NB4 (cell line): ENCODE measurements at regions not wholly inside any gene's neighbourhood (a gene's known extent, or its start where the extent isn't known, plus 50 kb on each side); places are given as distances from the start of the nearest gene placed in this dataset.

Experiments used
- DNase-seq: peaks from one replicate; pipeline ENCODE4 v3.0.0; 2010; ENCODE audit warnings: low read depth
- H3K4me3 ChIP-seq: one replicate; pipeline ENCODE4 v1.5.1; 2011; ENCODE audit warnings: mild to moderate bottlenecking, low read depth, low read length, moderate library complexity
- CTCF ChIP-seq: IDR thresholded peaks from one replicate; pipeline ENCODE4 v1.5.1; 2012; ENCODE audit warnings: low read depth, low read length
- MAX ChIP-seq: IDR thresholded peaks from 2 replicates; pipeline ENCODE4 v1.6.1; 2011; ENCODE audit warnings: low read depth, low read length
- MYC ChIP-seq: IDR thresholded peaks from 2 replicates; pipeline ENCODE4 v1.6.1; 2011; ENCODE audit warnings: low read depth, low read length
- POLR2A ChIP-seq: IDR thresholded peaks from 2 replicates; pipeline ENCODE4 v1.6.1; 2011; ENCODE audit warnings: mild to moderate bottlenecking; ENCODE audit not compliant: insufficient read length; ENCODE audit errors: extremely low read depth

DNA sequence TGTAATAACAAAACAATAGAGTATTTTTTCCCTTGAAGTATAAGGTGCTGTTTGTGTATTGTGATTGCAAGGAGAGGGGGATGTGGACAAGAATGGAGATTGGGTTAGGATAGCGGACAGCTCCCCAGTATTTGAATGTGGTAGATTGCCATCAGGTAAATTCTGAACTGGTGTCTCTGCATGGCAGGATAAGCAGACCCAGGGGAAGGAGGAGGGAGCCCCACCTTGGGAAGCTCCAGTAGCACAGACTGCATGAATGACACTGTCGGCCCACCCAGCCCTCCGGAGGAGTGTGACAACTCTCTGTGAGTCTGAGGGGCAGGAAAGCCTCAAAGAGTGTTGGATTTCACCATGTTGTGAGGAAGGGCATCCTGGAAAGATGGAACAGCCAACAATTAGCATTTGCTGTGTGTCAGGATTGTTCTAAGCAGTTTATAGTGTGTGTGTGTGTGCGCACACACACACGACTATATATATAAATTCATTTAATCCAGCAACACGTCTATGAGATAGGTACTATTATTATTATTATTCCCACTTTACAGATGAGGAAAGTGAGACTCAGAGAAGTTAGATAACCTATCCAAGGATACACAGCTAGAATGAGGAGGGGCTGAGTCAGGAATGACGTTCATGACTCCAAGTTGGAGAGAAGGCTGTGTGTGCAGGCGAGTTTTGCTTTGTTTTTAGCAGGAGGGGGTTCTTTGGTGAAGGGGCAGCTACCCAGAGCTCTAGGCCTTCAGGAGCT, 63.4 kb upstream of the LCTL start:
- H3K4me3 ChIP-seq: no peak overlapping the region
- no peak for TF ChIP-seq MYC
- TF ChIP-seq CTCF: no peak
- no peak for TF ChIP-seq POLR2A
- no peak for TF ChIP-seq MAX
- DNase-seq: no peak

GRCh38 chr15:66629817-66630576, 64.2 kb upstream of the LCTL start:
- no peak for TF ChIP-seq MYC
- TF ChIP-seq MAX: no peak
- TF ChIP-seq POLR2A: no peak
- TF ChIP-seq CTCF: no peak
- H3K4me3 ChIP-seq: no peak overlapping the region
- no peak for DNase-seq

DNA sequence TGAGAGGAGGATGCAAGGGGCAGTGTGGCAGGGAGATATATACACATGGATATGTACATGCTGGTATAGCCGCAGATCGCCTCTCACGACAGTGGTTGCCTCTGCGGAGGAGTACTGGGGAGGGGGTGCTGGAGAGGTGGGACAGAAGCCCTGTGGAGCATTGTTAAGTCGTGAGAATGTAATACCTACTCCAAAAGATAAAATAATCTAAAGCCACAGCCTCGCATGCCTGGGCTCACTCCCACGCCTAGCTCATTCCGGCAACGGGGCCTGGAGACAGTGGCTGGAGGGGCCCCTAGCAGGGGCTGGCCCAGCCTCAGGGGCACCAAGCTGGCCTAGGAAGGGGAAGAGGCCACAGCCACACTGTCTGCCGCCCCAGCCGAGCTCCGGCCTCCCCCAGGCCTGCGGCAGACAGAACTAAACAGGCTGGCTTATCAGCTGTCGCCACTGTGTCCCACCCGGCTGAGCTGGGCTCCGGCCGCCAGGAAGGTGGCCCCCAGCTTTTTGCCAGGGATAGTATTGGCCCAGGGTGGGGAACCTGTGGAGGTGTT, 65.1 kb upstream of the LCTL start:
- no peak overlapping the region for H3K4me3 ChIP-seq
- peak; percentile 93 for DNase-seq
- TF ChIP-seq MYC (peak; percentile 56; the same call in 1 of the 2 replicates), CTCF (no peak), POLR2A (no peak)

GRCh38 chr15:66631616-66632263, 65.9 kb upstream of the LCTL start:
- no peak overlapping the region for H3K4me3 ChIP-seq
- TF ChIP-seq POLR2A (no peak), MAX (no peak), MYC (no peak), CTCF (no peak)
- DNase-seq: peak; percentile 60

- DNase-seq: peak; percentile 23
- TF ChIP-seq MAX (no peak), MYC (no peak), CTCF (no peak), POLR2A (no peak)
- H3K4me3 ChIP-seq: no peak overlapping the region
Measured at GRCh38 chr15:66633041-66633937, 67.5 kb upstream of the LCTL start.
